GM23248 (cell line): ENCODE measurements at regions not wholly inside any gene's neighbourhood (a gene's known extent, or its start where the extent isn't known, plus 50 kb on each side); places are given as distances from the start of the nearest gene placed in this dataset.

Experiments
- DNase-seq: peaks from one replicate; pipeline ENCODE4 v3.0.0-alpha.2; 2015
- H2AFZ ChIP-seq: fragments of 200-600 bp; sonication (generic); 2 replicates; pipeline ENCODE4 v1.6.1; 2016; ENCODE audit warnings: antibody characterized with exemption
- H3F3A ChIP-seq: fragments of 200-600 bp; sonication (generic); 2 replicates; pipeline ENCODE4 v1.6.1; 2016; ENCODE audit warnings: mild to moderate bottlenecking, antibody characterized with exemption, mixed run types; ENCODE audit not compliant: insufficient read depth
- H3K27ac ChIP-seq: fragments of 200-600 bp; sonication (generic); 2 replicates; pipeline ENCODE4 v1.5.1; 2016; ENCODE audit warnings: mild to moderate bottlenecking
- H3K27me3 ChIP-seq: fragments of 200-600 bp; sonication (generic); replicated peaks from 2 replicates; pipeline ENCODE4 v1.6.1; 2016; ENCODE audit warnings: mild to moderate bottlenecking; ENCODE audit not compliant: insufficient read depth
- H3K36me3 ChIP-seq: fragments of 200-600 bp; sonication (generic); 2 replicates; pipeline ENCODE4 v1.6.1; 2016; ENCODE audit warnings: low read depth, mild to moderate bottlenecking
- H3K4me1 ChIP-seq: fragments of 200-600 bp; sonication (generic); 2 replicates; pipeline ENCODE4 v1.6.1; 2016; ENCODE audit warnings: mild to moderate bottlenecking; ENCODE audit not compliant: insufficient read depth
- H3K4me2 ChIP-seq: fragments of 200-600 bp; sonication (generic); one replicate; pipeline ENCODE4 v1.6.1; 2016; ENCODE audit warnings: mild to moderate bottlenecking; ENCODE audit not compliant: unreplicated experiment
- H3K4me3 ChIP-seq: fragments of 200-600 bp; sonication (generic); 2 replicates; pipeline ENCODE4 v1.5.1; 2016; ENCODE audit warnings: mild to moderate bottlenecking
- H3K79me2 ChIP-seq: fragments of 200-600 bp; sonication (generic); 2 replicates; pipeline ENCODE4 v1.6.1; 2016; ENCODE audit warnings: mild to moderate bottlenecking; ENCODE audit not compliant: insufficient read depth
- H3K9ac ChIP-seq: fragments of 200-600 bp; sonication (generic); 2 replicates; pipeline ENCODE4 v1.6.1; 2016; ENCODE audit warnings: mild to moderate bottlenecking
- H3K9me2 ChIP-seq: fragments of 200-600 bp; sonication (generic); 2 replicates; pipeline ENCODE4 v1.6.1; 2016; ENCODE audit warnings: mixed run types, mild to moderate bottlenecking, moderate library complexity; ENCODE audit not compliant: insufficient read depth
- H3K9me3 ChIP-seq: fragments of 200-600 bp; sonication (generic); one replicate; pipeline ENCODE4 v1.6.1; 2017; ENCODE audit warnings: low read depth
- H4K20me1 ChIP-seq: fragments of 200-600 bp; sonication (generic); 2 replicates; pipeline ENCODE4 v1.6.0; 2016; ENCODE audit not compliant: insufficient read depth
- EZH2 ChIP-seq: fragments of 200-600 bp; sonication (generic); IDR thresholded peaks from 2 replicates; pipeline ENCODE4 v1.6.1; 2018; ENCODE audit warnings: antibody characterized with exemption, mild to moderate bottlenecking; ENCODE audit not compliant: insufficient read depth, poor library complexity, severe bottlenecking
- EZH2phosphoT487 ChIP-seq: fragments of 200-600 bp; sonication (generic); IDR thresholded peaks from 2 replicates; pipeline ENCODE4 v1.6.1; 2018; ENCODE audit warnings: antibody characterized with exemption, moderate library complexity, mild to moderate bottlenecking, low read depth; ENCODE audit not compliant: insufficient read depth
- WGBS, 2 experiments: methylation state at CpG; one replicate each; pipeline ENCODE4 v1.1.6; 2015 to 2017; ENCODE audit warnings: low lambda C conversion rate in 2 of 2, low coverage in 1 of 2; ENCODE audit errors: missing lambda C conversion rate in 2 of 2; 5-methylcytosine and 5-hydroxymethylcytosine counted together
- in situ Hi-C: fragments of 300-500 bp; cut with MboI; formaldehyde crosslinking; loops from 2 replicates; pipeline ENCODE4 v1.15.0; 2020

- Histone ChIP-seq H3K9ac (peak overlapping the region; percentile 94; the same call in 1 of the 2 replicates), H3K36me3 (no peaks in the 10 kb centered on the region), H3K4me3 (no peak overlapping the region), H4K20me1 (no peaks in the 10 kb centered on the region), H3K4me1 (peaks cover 29% of the 10 kb centered on the region), H3K27me3 (no peaks in the 10 kb centered on the region), H3F3A (peaks cover 24% of the 10 kb centered on the region), H3K4me2 (no peak overlapping the region), H3K9me3 (no peaks in the 10 kb centered on the region), H3K27ac (no peak overlapping the region), H3K9me2 (no peaks in the 10 kb centered on the region), H3K79me2 (no peaks in the 10 kb centered on the region), H2AFZ (no peak overlapping the region)
- no peak for DNase-seq
- WGBS, 2 experiments = 87 to 90% methylated on average over 11 to 19 of the region's 20 CpGs
- in situ Hi-C loops = no loop called here
- TF ChIP-seq EZH2 = no peak
- TF ChIP-seq EZH2phosphoT487 = no peak
These were observed 139.8 kb upstream of the COL5A1 start for GRCh38 chr9:134501761-134502265.

- TF ChIP-seq EZH2 (no peak), EZH2phosphoT487 (no peak)
- no peaks in the 10 kb centered on the region for H4K20me1 ChIP-seq
- H3K4me3 ChIP-seq = no peak overlapping the region
- 62 to 69% methylated on average over 13 to 15 of the region's 15 CpGs for WGBS, 2 experiments
- H3K36me3 ChIP-seq = no peaks in the 10 kb centered on the region
- DNase-seq = no peak
- H3K9me2 ChIP-seq = no peaks in the 10 kb centered on the region
- peak overlapping the region; percentile 74 for H2AFZ ChIP-seq
- H3K4me1 ChIP-seq = peaks cover 24% of the 10 kb centered on the region
- no peaks in the 10 kb centered on the region for H3K27me3 ChIP-seq
- H3K9ac ChIP-seq = peak overlapping the region; percentile 94
- H3K27ac ChIP-seq = peak overlapping the region; percentile 83
- no peaks in the 10 kb centered on the region for H3K9me3 ChIP-seq
- in situ Hi-C loops = no loop called here
- peaks cover 18% of the 10 kb centered on the region for H3F3A ChIP-seq
- H3K79me2 ChIP-seq = no peaks in the 10 kb centered on the region
- H3K4me2 ChIP-seq = peak overlapping the region; percentile 49
These were observed 139.3 kb upstream of the COL5A1 start for GRCh38 chr9:134502266-134502791.

- in situ Hi-C loops = no loop called here
- Histone ChIP-seq H3K9me3 (no peaks in the 10 kb centered on the region), H3K9me2 (no peaks in the 10 kb centered on the region), H2AFZ (peak overlapping the region; percentile 74), H4K20me1 (no peaks in the 10 kb centered on the region), H3K27me3 (no peaks in the 10 kb centered on the region), H3K79me2 (no peaks in the 10 kb centered on the region), H3K9ac (peak overlapping the region; percentile 94), H3K4me2 (peak overlapping the region; percentile 49), H3K4me1 (peaks cover 19% of the 10 kb centered on the region), H3K36me3 (no peaks in the 10 kb centered on the region), H3K4me3 (no peak overlapping the region), H3K27ac (peak overlapping the region; percentile 83), H3F3A (peaks cover 14% of the 10 kb centered on the region)
- 0 to 1% methylated on average over 13 to 14 of the region's 15 CpGs for WGBS, 2 experiments
- peak; percentile 100 for DNase-seq
- TF ChIP-seq EZH2 = no peak
- no peak for TF ChIP-seq EZH2phosphoT487
These were observed 138.8 kb upstream of the COL5A1 start for GRCh38 chr9:134502809-134503211.

GRCh38 chr9:134503301-134504105, 138.1 kb upstream of the COL5A1 start:
- peak overlapping the region; percentile 74 for H2AFZ ChIP-seq
- in situ Hi-C loops = no loop called here
- peaks cover 7% of the 10 kb centered on the region for H3F3A ChIP-seq
- H3K4me3 ChIP-seq = no peak overlapping the region
- peaks cover 13% of the 10 kb centered on the region for H3K4me1 ChIP-seq
- no peaks in the 10 kb centered on the region for H4K20me1 ChIP-seq
- H3K4me2 ChIP-seq = peak overlapping the region; percentile 36
- peak; percentile 24 for DNase-seq
- no peaks in the 10 kb centered on the region for H3K9me3 ChIP-seq
- H3K27ac ChIP-seq = peak overlapping the region; percentile 83
- WGBS, 2 experiments = 84 to 85% methylated on average over 9 of the region's 9 CpGs
- H3K9me2 ChIP-seq = no peaks in the 10 kb centered on the region
- H3K9ac ChIP-seq = peak overlapping the region; percentile 94
- H3K27me3 ChIP-seq = no peaks in the 10 kb centered on the region
- H3K79me2 ChIP-seq = no peaks in the 10 kb centered on the region
- TF ChIP-seq EZH2 (no peak), EZH2phosphoT487 (no peak)
- H3K36me3 ChIP-seq = no peaks in the 10 kb centered on the region
